GM23338 (cell line): ENCODE measurements at regions not wholly inside any gene's neighbourhood (a gene's known extent, or its start where the extent isn't known, plus 50 kb on each side); places are given as distances from the start of the nearest gene placed in this dataset.

Experiments
- ATAC-seq: fragments of 200-7000 bp; cut with Tn5 transposase; 3 replicates; pipeline ENCODE4 v1.9.1; 2020
- DNase-seq: peaks from one replicate; pipeline ENCODE4 v3.0.0-alpha.2; 2015; ENCODE audit warnings: low spot score
- H2AFZ ChIP-seq: fragments of 200-600 bp; sonication (generic); 2 replicates; pipeline ENCODE4 v1.8.0; 2016; ENCODE audit warnings: antibody characterized with exemption, mild to moderate bottlenecking, moderate library complexity
- H3F3A ChIP-seq: fragments of 200-600 bp; sonication (generic); replicated peaks from 2 replicates; pipeline ENCODE4 v1.8.0; 2017; ENCODE audit warnings: antibody characterized with exemption, mixed run types, low read depth
- H3K27ac ChIP-seq: fragments of 200-600 bp; sonication (generic); 2 replicates; pipeline ENCODE4 v1.6.1; 2016; ENCODE audit warnings: low read depth
- H3K27me3 ChIP-seq: fragments of 200-600 bp; sonication (generic); 2 replicates; pipeline ENCODE4 v1.8.0; 2016; ENCODE audit warnings: mild to moderate bottlenecking, mixed run types, moderate library complexity; ENCODE audit not compliant: insufficient read depth
- H3K36me3 ChIP-seq: fragments of 200-600 bp; sonication (generic); 2 replicates; pipeline ENCODE4 v1.8.0; 2016; ENCODE audit warnings: mild to moderate bottlenecking; ENCODE audit not compliant: insufficient read depth
- H3K4me1 ChIP-seq: fragments of 200-600 bp; sonication (generic); 2 replicates; pipeline ENCODE4 v1.8.0; 2016; ENCODE audit warnings: mild to moderate bottlenecking, moderate library complexity; ENCODE audit not compliant: insufficient read depth
- H3K4me2 ChIP-seq: fragments of 200-600 bp; sonication (generic); 2 replicates; pipeline ENCODE4 v1.7.1; 2017; ENCODE audit warnings: mixed run types
- H3K4me3 ChIP-seq: fragments of 200-600 bp; sonication (generic); 2 replicates; pipeline ENCODE4 v1.6.1; 2016; ENCODE audit warnings: mixed run types
- H3K79me2 ChIP-seq: fragments of 200-600 bp; sonication (generic); replicated peaks from 2 replicates; pipeline ENCODE4 v1.8.0; 2017; ENCODE audit warnings: mild to moderate bottlenecking; ENCODE audit not compliant: insufficient read depth
- H3K9me2 ChIP-seq: fragments of 200-600 bp; sonication (generic); 2 replicates; pipeline ENCODE4 v1.8.0; 2017; ENCODE audit not compliant: insufficient read depth
- H4K20me1 ChIP-seq: fragments of 200-600 bp; sonication (generic); replicated peaks from 2 replicates; pipeline ENCODE4 v1.8.0; 2017; ENCODE audit warnings: mild to moderate bottlenecking; ENCODE audit not compliant: insufficient read depth
- H3K27ac Mint-ChIP-seq: 2 replicates; pipeline ENCODE4 v1.8.0; 2020; ENCODE audit warnings: inconsistent platforms, mild to moderate bottlenecking, moderate library complexity, mixed read lengths
- H3K27me3 Mint-ChIP-seq: 3 replicates; pipeline ENCODE4 v1.8.0; 2022; ENCODE audit warnings: low read depth, mild to moderate bottlenecking, moderate library complexity, mixed read lengths, inconsistent platforms; ENCODE audit not compliant: insufficient read depth, poor library complexity
- H3K36me3 Mint-ChIP-seq: 3 replicates; pipeline ENCODE4 v1.8.0; 2021; ENCODE audit warnings: low read depth, mild to moderate bottlenecking, inconsistent platforms, moderate library complexity, mixed read lengths
- H3K4me1 Mint-ChIP-seq: 3 replicates; pipeline ENCODE4 v1.8.0; 2020; ENCODE audit warnings: mild to moderate bottlenecking, inconsistent platforms, mixed read lengths
- H3K4me3 Mint-ChIP-seq: 3 replicates; pipeline ENCODE4 v1.8.0; 2021; ENCODE audit warnings: moderate library complexity, mild to moderate bottlenecking, inconsistent platforms, mixed read lengths
- H3K9me3 Mint-ChIP-seq: 3 replicates; pipeline ENCODE4 v1.8.0; 2020; ENCODE audit warnings: moderate library complexity, mild to moderate bottlenecking, inconsistent platforms, mixed read lengths
- CREB1 ChIP-seq: fragments of 250-450 bp; sonication (Bioruptor Pico); IDR thresholded peaks from 2 replicates; pipeline ENCODE4 v1.5.0; 2020; ENCODE audit warnings: low read depth, mild to moderate bottlenecking, moderate library complexity
- CTCF ChIP-seq, 2 experiments: fragments of 200-600 bp in 1 of 2; sonication (generic) in 1 of 2; conservative IDR thresholded peaks; 2 replicates each; pipeline versions ENCODE4 v1.5.1 to v1.6.1; 2016 to 2017; ENCODE audit warnings: antibody characterized with exemption in 2 of 2, low read depth in 2 of 2, mild to moderate bottlenecking in 2 of 2, moderate library complexity in 1 of 2
- EZH2 ChIP-seq: fragments of 200-600 bp; sonication (generic); IDR thresholded peaks from one replicate; pipeline ENCODE4 v1.8.0; 2017; ENCODE audit warnings: antibody characterized with exemption, mild to moderate bottlenecking, low read depth; ENCODE audit not compliant: unreplicated experiment
- EZH2phosphoT487 ChIP-seq: fragments of 200-600 bp; sonication (generic); IDR thresholded peaks from one replicate; pipeline ENCODE4 v1.8.1; 2018; ENCODE audit warnings: antibody characterized with exemption; ENCODE audit not compliant: unreplicated experiment
- JUNB ChIP-seq: IDR thresholded peaks from one replicate; pipeline ENCODE4 v1.6.1; 2016; ENCODE audit warnings: antibody characterized with exemption; ENCODE audit not compliant: unreplicated experiment
- POLR2AphosphoS5 ChIP-seq: IDR thresholded peaks from 2 replicates; pipeline ENCODE4 v1.6.1; 2016; ENCODE audit warnings: antibody characterized with exemption, low read depth
- REST ChIP-seq: IDR thresholded peaks from one replicate; pipeline ENCODE4 v1.6.1; 2018; ENCODE audit warnings: antibody characterized with exemption; ENCODE audit not compliant: unreplicated experiment
- STAT1 ChIP-seq: IDR thresholded peaks from one replicate; pipeline ENCODE4 v1.6.1; 2016; ENCODE audit warnings: antibody characterized with exemption; ENCODE audit not compliant: unreplicated experiment
- ZNF114 ChIP-seq: fragments of 250-450 bp; sonication (Bioruptor Pico); IDR thresholded peaks from 2 replicates; pipeline ENCODE4 v1.5.0; 2020; ENCODE audit warnings: mild to moderate bottlenecking, moderate library complexity
- ZNF462 ChIP-seq: fragments of 250-450 bp; sonication (Bioruptor Pico); IDR thresholded peaks from 2 replicates; pipeline ENCODE4 v1.5.0; 2020; ENCODE audit warnings: mild to moderate bottlenecking, moderate library complexity

GRCh38 chr11:37613031-37613430, 1015.0 kb upstream of the RAG2 start (continued):
- TF ChIP-seq ZNF462, result no peak
- TF ChIP-seq ZNF114 (CRISPR knock-in tag), result no peak
- no peak for TF ChIP-seq CREB1

- no peak overlapping the region for H3K27ac Mint-ChIP-seq
- H3K4me3 Mint-ChIP-seq, result no peak overlapping the region
- H3K9me3 Mint-ChIP-seq, result no peaks in the 10 kb centered on the region
- TF ChIP-seq JUNB (no peak), ZNF114 (CRISPR knock-in tag) (no peak), POLR2AphosphoS5 (no peak), EZH2 (no peak), EZH2phosphoT487 (no peak), CTCF (conservative IDR thresholded peaks at IDR 0.05; ENCODE audit: low read depth in 2 of 2) (no peak), STAT1 (no peak), CREB1 (no peak), REST (no peak)
These were observed 1014.1 kb upstream of the RAG2 start for GRCh38 chr11:37612146-37612545.

More at GRCh38 chr11:37612146-37612545, 1014.1 kb upstream of the RAG2 start:
- Histone ChIP-seq H2AFZ (no peak overlapping the region), H4K20me1 (no peaks in the 10 kb centered on the region), H3K9me2 (no peaks in the 10 kb centered on the region), H3K4me2 (no peak overlapping the region), H3K4me3 (no peak overlapping the region), H3K36me3 (no peaks in the 10 kb centered on the region), H3K27me3 (no peaks in the 10 kb centered on the region), H3K4me1 (no peaks in the 10 kb centered on the region), H3K27ac (no peak overlapping the region), H3K79me2 (no peaks in the 10 kb centered on the region), H3F3A (no peaks in the 10 kb centered on the region)
- DNase-seq (no peak), ATAC-seq (no peak)
- Mint-ChIP-seq H3K36me3 (no peaks in the 10 kb centered on the region), H3K27me3 (no peaks in the 10 kb centered on the region), H3K4me1 (peaks cover 6% of the 10 kb centered on the region; the same call in 2 of the 3 replicates)
